GM23338 (cell line): ENCODE measurements at regions not wholly inside any gene's neighbourhood (a gene's known extent, or its start where the extent isn't known, plus 50 kb on each side); places are given as distances from the start of the nearest gene placed in this dataset.

Experiments used
- CREB1 ChIP-seq: fragments of 250-450 bp; sonication (Bioruptor Pico); IDR thresholded peaks from 2 replicates; pipeline ENCODE4 v1.5.0; 2020; ENCODE audit warnings: low read depth, mild to moderate bottlenecking, moderate library complexity
- CTCF ChIP-seq, 2 experiments: fragments of 200-600 bp in 1 of 2; sonication (generic) in 1 of 2; conservative IDR thresholded peaks; 2 replicates each; pipeline versions ENCODE4 v1.5.1 to v1.6.1; 2016 to 2017; ENCODE audit warnings: antibody characterized with exemption in 2 of 2, low read depth in 2 of 2, mild to moderate bottlenecking in 2 of 2, moderate library complexity in 1 of 2
- ETS1 ChIP-seq: IDR thresholded peaks from 2 replicates; pipeline ENCODE4 v1.6.1; 2016; ENCODE audit warnings: antibody characterized with exemption
- EZH2 ChIP-seq: fragments of 200-600 bp; sonication (generic); IDR thresholded peaks from one replicate; pipeline ENCODE4 v1.8.0; 2017; ENCODE audit warnings: antibody characterized with exemption, mild to moderate bottlenecking, low read depth; ENCODE audit not compliant: unreplicated experiment
- EZH2phosphoT487 ChIP-seq: fragments of 200-600 bp; sonication (generic); IDR thresholded peaks from one replicate; pipeline ENCODE4 v1.8.1; 2018; ENCODE audit warnings: antibody characterized with exemption; ENCODE audit not compliant: unreplicated experiment
- NANOG ChIP-seq: IDR thresholded peaks from 2 replicates; pipeline ENCODE4 v1.6.1; 2016; ENCODE audit warnings: antibody characterized with exemption, borderline replicate concordance
- POLR2AphosphoS5 ChIP-seq: IDR thresholded peaks from 2 replicates; pipeline ENCODE4 v1.6.1; 2016; ENCODE audit warnings: antibody characterized with exemption, low read depth
- REST ChIP-seq: IDR thresholded peaks from one replicate; pipeline ENCODE4 v1.6.1; 2018; ENCODE audit warnings: antibody characterized with exemption; ENCODE audit not compliant: unreplicated experiment

- TF ChIP-seq CTCF (conservative IDR thresholded peaks at IDR 0.05; ENCODE audit: low read depth in 2 of 2) (no peak), EZH2phosphoT487 (no peak), REST (no peak), ETS1 (no peak), EZH2 (no peak), NANOG (no peak), CREB1 (CRISPR knock-in tag) (no peak), POLR2AphosphoS5 (no peak)
Measured at GRCh38 chr17:6196355-6196754, 126.2 kb downstream of the WSCD1 start.
